K562 (cell line): ENCODE measurements at regions not wholly inside any gene's neighbourhood (a gene's known extent, or its start where the extent isn't known, plus 50 kb on each side); places are given as distances from the start of the nearest gene placed in this dataset.

Experiments
- ATAC-seq: fragments of 200-7000 bp; cut with Tn5 transposase; 3 replicates; pipeline ENCODE4 v1.9.1; 2020; ENCODE audit warnings: moderate library complexity
- BruUV-seq: library from RNA; stranded (reverse); fragments of 400-500 nt; replicated peaks from 2 replicates; lab custom pipeline; 2021; lab: Mats Ljungman, UMichigan
- CTCF ChIA-PET: fragments of 300-600 bp; formaldehyde crosslinking; extraction: SDS; loops from one replicate; lab custom pipeline; 2021; ENCODE audit warnings: low intra/inter-chr PET ratio; lab: Yijun Ruan, JAX
- POLR2A ChIA-PET: fragments of 300-600, 350-650 bp; sonication (Branson Sonifier 250); formaldehyde crosslinking; extraction: SDS; loops from one replicate; lab custom pipeline; 2021; ENCODE audit warnings: antibody characterized with exemption, inconsistent platforms; lab: Yijun Ruan, JAX
- DNase-seq, 4 experiments: peaks; one replicate each; pipeline versions ENCODE4 v3.0.0 to v3.0.0-alpha.2; 2011 to 2018; ENCODE audit warnings: low spot score in 3 of 4, mixed read lengths in 3 of 4; ENCODE audit errors: extremely low read depth in 1 of 4
- FAIRE-seq: peaks from 2 replicates; lab custom pipeline; 2011; peaks lifted over from hg19 to GRCh38; lab: Jason Lieb, UNC
- H2AFZ ChIP-seq: 2 replicates; pipeline ENCODE4 v1.6.0; 2011; ENCODE audit warnings: low read depth, low read length, control low read depth, inconsistent platforms
- H3K27ac ChIP-seq: fragments of 200-600 bp; 3 replicates; pipeline ENCODE4 v1.8.0; 2011; ENCODE audit warnings: low read depth, mild to moderate bottlenecking, control low read depth, inconsistent platforms, low read length, moderate library complexity, mixed read lengths; ENCODE audit errors: extremely low read depth
- H3K27me3 ChIP-seq, 2 experiments: fragments of 300-600 bp in 1 of 2; 2 replicates in 1 of 2; 3 replicates in 1 of 2; pipeline versions ENCODE4 v1.6.0 to v1.8.0; 2011; ENCODE audit warnings: inconsistent platforms in 2 of 2, low read length in 2 of 2, mild to moderate bottlenecking in 1 of 2, mixed read lengths in 1 of 2, moderate library complexity in 1 of 2; ENCODE audit not compliant: control insufficient read depth in 2 of 2, insufficient read depth in 2 of 2
- H3K36me3 ChIP-seq: fragments of 300-600 bp; 3 replicates; pipeline ENCODE4 v1.8.0; 2011; ENCODE audit warnings: mild to moderate bottlenecking, low read length, inconsistent platforms; ENCODE audit not compliant: control insufficient read depth, insufficient read depth
- H3K4me1 ChIP-seq, 2 experiments: fragments of 200-600 bp in 1 of 2; replicated peaks in 1 of 2; 2 replicates in 1 of 2; 3 replicates in 1 of 2; pipeline versions ENCODE4 v1.5.1 to v1.8.0; 2011; ENCODE audit warnings: inconsistent platforms in 2 of 2, low read length in 2 of 2, mild to moderate bottlenecking in 1 of 2, mixed read lengths in 1 of 2, moderate library complexity in 1 of 2; ENCODE audit not compliant: control insufficient read depth in 2 of 2, insufficient read depth in 2 of 2
- H3K4me2 ChIP-seq: 2 replicates; pipeline ENCODE4 v1.6.1; 2011; ENCODE audit warnings: low read length, control low read depth, inconsistent platforms, mixed read lengths; ENCODE audit not compliant: insufficient read depth
- H3K4me3 ChIP-seq: fragments of 200-600 bp; sonication (generic), shearing (Covaris generic); 2 replicates; pipeline ENCODE4 v1.5.1; 2016; ENCODE audit warnings: control low read depth, inconsistent platforms
- H3K79me2 ChIP-seq: fragments of 200-600 bp; 3 replicates; pipeline ENCODE4 v1.8.0; 2011; ENCODE audit warnings: low read length, inconsistent platforms; ENCODE audit not compliant: control insufficient read depth, insufficient read depth
- H3K9ac ChIP-seq, 2 experiments: 2 replicates each; pipeline versions ENCODE4 v1.6.0 to v1.6.1; 2011; ENCODE audit warnings: low read depth in 2 of 2, low read length in 2 of 2, control low read depth in 1 of 2, inconsistent platforms in 1 of 2, mild to moderate bottlenecking in 1 of 2, mixed read lengths in 1 of 2; ENCODE audit not compliant: insufficient read depth in 1 of 2
- H3K9me1 ChIP-seq: one replicate; pipeline ENCODE4 v1.6.0; 2011; ENCODE audit warnings: inconsistent platforms, mild to moderate bottlenecking, low read length, moderate library complexity; ENCODE audit not compliant: control insufficient read depth, insufficient read depth
- H3K9me3 ChIP-seq: replicated peaks from 2 replicates; pipeline ENCODE4 v1.5.1; 2011; ENCODE audit warnings: low read depth, low read length, inconsistent platforms; ENCODE audit not compliant: control insufficient read depth, insufficient read depth
- H4K20me1 ChIP-seq: replicated peaks from 2 replicates; pipeline ENCODE4 v1.6.1; 2011; ENCODE audit warnings: low read length, inconsistent platforms, mixed read lengths; ENCODE audit not compliant: control insufficient read depth, insufficient read depth
- CREB3 ChIP-seq: fragments of 450-650 bp; conservative IDR thresholded peaks from 2 replicates; pipeline ENCODE4 v1.6.1; 2016; ENCODE audit warnings: missing genetic modification characterization, low read depth, mild to moderate bottlenecking, missing compliant biosample characterization, moderate library complexity
- L3MBTL2 ChIP-seq: fragments of 450-650 bp; IDR thresholded peaks from 2 replicates; pipeline ENCODE4 v1.6.1; 2016; ENCODE audit warnings: mild to moderate bottlenecking, moderate library complexity
- XRCC3 ChIP-seq: fragments of 450-650 bp; IDR thresholded peaks from 2 replicates; pipeline ENCODE4 v1.6.1; 2017; ENCODE audit warnings: mild to moderate bottlenecking, moderate library complexity
- ZNF354B ChIP-seq: fragments of 250-450 bp; sonication (Bioruptor Pico); IDR thresholded peaks from 2 replicates; pipeline ENCODE4 v1.4.0; 2020
- WGBS: fragments of 100-300 bp; shearing (Covaris generic); methylation state at CpG from one replicate; pipeline ENCODE4 v1.1.6; 2016; ENCODE audit warnings: low coverage, mixed read lengths; ENCODE audit not compliant: insufficient coverage; ENCODE audit errors: missing lambda C conversion rate; 5-methylcytosine and 5-hydroxymethylcytosine counted together
- in situ Hi-C: fragments of 300-500 bp; cut with MboI; formaldehyde crosslinking; loops from 4 replicates; pipeline ENCODE4 v1.15.0; 2018; ENCODE audit warnings: inconsistent platforms, mixed read lengths
- intact Hi-C: fragments of 100-400 bp; cut with micrococcal nuclease; formaldehyde crosslinking; loops from 2 replicates; pipeline ENCODE4 v1.14.2; 2022
- TF ChIP-seq, protein P1 (sequence below): fragments of 450-650 bp; IDR thresholded peaks from 2 replicates; pipeline ENCODE4 v1.7.1; 2018; ENCODE audit warnings: mild to moderate bottlenecking, low read depth; ENCODE audit not compliant: partially characterized antibody

GRCh38 chr13:54287062-54287764 lies 1258.6 kb downstream of the OLFM4 start:
- no peak for FAIRE-seq
- Histone ChIP-seq H3K4me3 (no peak overlapping the region), H3K27me3 (no peaks in the 10 kb centered on the region), H4K20me1 (no peaks in the 10 kb centered on the region), H3K27ac (no peak overlapping the region), H2AFZ (no peak overlapping the region), H3K36me3 (no peaks in the 10 kb centered on the region), H3K79me2 (no peaks in the 10 kb centered on the region)
- POLR2A ChIA-PET = no interaction called here
- in situ Hi-C loops = no loop called here
- TF ChIP-seq L3MBTL2 (no peak), XRCC3 (no peak), ZNF354B (CRISPR knock-in tag) (no peak), CREB3 (tag) (no peak)
- TF ChIP-seq, protein P1, sequence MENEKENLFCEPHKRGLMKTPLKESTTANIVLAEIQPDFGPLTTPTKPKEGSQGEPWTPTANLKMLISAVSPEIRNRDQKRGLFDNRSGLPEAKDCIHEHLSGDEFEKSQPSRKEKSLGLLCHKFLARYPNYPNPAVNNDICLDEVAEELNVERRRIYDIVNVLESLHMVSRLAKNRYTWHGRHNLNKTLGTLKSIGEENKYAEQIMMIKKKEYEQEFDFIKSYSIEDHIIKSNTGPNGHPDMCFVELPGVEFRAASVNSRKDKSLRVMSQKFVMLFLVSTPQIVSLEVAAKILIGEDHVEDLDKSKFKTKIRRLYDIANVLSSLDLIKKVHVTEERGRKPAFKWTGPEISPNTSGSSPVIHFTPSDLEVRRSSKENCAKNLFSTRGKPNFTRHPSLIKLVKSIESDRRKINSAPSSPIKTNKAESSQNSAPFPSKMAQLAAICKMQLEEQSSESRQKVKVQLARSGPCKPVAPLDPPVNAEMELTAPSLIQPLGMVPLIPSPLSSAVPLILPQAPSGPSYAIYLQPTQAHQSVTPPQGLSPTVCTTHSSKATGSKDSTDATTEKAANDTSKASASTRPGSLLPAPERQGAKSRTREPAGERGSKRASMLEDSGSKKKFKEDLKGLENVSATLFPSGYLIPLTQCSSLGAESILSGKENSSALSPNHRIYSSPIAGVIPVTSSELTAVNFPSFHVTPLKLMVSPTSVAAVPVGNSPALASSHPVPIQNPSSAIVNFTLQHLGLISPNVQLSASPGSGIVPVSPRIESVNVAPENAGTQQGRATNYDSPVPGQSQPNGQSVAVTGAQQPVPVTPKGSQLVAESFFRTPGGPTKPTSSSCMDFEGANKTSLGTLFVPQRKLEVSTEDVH = no peak
- TF ChIP-seq, all 486 proteins: peak for 0
- Histone ChIP-seq H3K9me1 (no peaks in the 10 kb centered on the region), H3K4me2 (no peak overlapping the region), H3K9ac (no peak overlapping the region), H3K9me3 (no peaks in the 10 kb centered on the region), H3K4me1 (no peaks in the 10 kb centered on the region)
- CTCF ChIA-PET = no interaction called here
- ATAC-seq (no peak), DNase-seq (no peak)
- intact Hi-C loops = no loop called here
- WGBS = 0% methylated on average over 8 of the region's 10 CpGs
- no TSS peak for BruUV-seq
